GM12878 (cell line): ENCODE measurements at regions not wholly inside any gene's neighbourhood (a gene's known extent, or its start where the extent isn't known, plus 50 kb on each side); places are given as distances from the start of the nearest gene placed in this dataset.

Experiments used
- ATAC-seq: fragments of 200-7000 bp; cut with Tn5 transposase; 3 replicates; pipeline ENCODE4 v1.9.1; 2020; ENCODE audit warnings: mild to moderate bottlenecking, moderate library complexity
- BruUV-seq: library from RNA; stranded (reverse); fragments of 400-500 nt; replicated peaks from 2 replicates; lab custom pipeline; 2021; lab: Mats Ljungman, UMichigan
- CTCF ChIA-PET: fragments of 300-600 bp; sonication (Branson Sonifier 250); formaldehyde crosslinking; extraction: SDS; loops from one replicate; lab custom pipeline; 2021; ENCODE audit warnings: inconsistent platforms; lab: Yijun Ruan, JAX
- POLR2A ChIA-PET: fragments of 350-600 bp; formaldehyde crosslinking; extraction: SDS; loops from one replicate; lab custom pipeline; 2021; ENCODE audit warnings: inconsistent platforms; lab: Charles Lee
- RAD21 ChIA-PET: fragments of 300-600 bp; sonication (Branson Sonifier 250); formaldehyde crosslinking; loops from one replicate; lab custom pipeline; 2023; ENCODE audit warnings: antibody characterized with exemption; ENCODE audit not compliant: unreplicated experiment; lab: Charles Lee
- SMC1A ChIA-PET: fragments of 300-600 bp; sonication (Branson Sonifier 250); formaldehyde crosslinking; loops from one replicate; lab custom pipeline; 2023; ENCODE audit not compliant: unreplicated experiment, uncharacterized antibody; lab: Charles Lee
- DNase-seq: peaks from one replicate; pipeline ENCODE4 v3.0.0-alpha.2; 2011; ENCODE audit warnings: low read depth, low spot score
- FAIRE-seq: peaks from 3 replicates; lab custom pipeline; 2011; peaks lifted over from hg19 to GRCh38; lab: Jason Lieb, UNC
- H2AFZ ChIP-seq: 2 replicates; pipeline ENCODE4 v1.6.0; 2011; ENCODE audit warnings: low read depth, low read length, control low read depth; ENCODE audit not compliant: control insufficient read depth
- H3K27ac ChIP-seq: 2 replicates; pipeline ENCODE4 v1.5.1; 2011; ENCODE audit warnings: control low read depth; ENCODE audit not compliant: control insufficient read depth, insufficient read depth
- H3K27me3 ChIP-seq, 2 experiments: replicated peaks in 1 of 2; 2 replicates each; pipeline versions ENCODE4 v1.6.0 to v1.6.1; 2011; ENCODE audit warnings: low read length in 1 of 2; ENCODE audit not compliant: control insufficient read depth in 2 of 2, insufficient read depth in 2 of 2
- H3K36me3 ChIP-seq, 2 experiments: 2 replicates each; pipeline ENCODE4 v1.5.1; 2011; ENCODE audit warnings: low read length in 1 of 2; ENCODE audit not compliant: control insufficient read depth in 2 of 2, insufficient read depth in 2 of 2
- H3K4me1 ChIP-seq: 2 replicates; pipeline ENCODE4 v1.6.1; 2011; ENCODE audit warnings: mild to moderate bottlenecking, low read length, moderate library complexity, mixed read lengths; ENCODE audit not compliant: control insufficient read depth, insufficient read depth
- H3K4me2 ChIP-seq: 2 replicates; pipeline ENCODE4 v1.6.0; 2011; ENCODE audit warnings: control low read depth; ENCODE audit not compliant: control insufficient read depth, insufficient read depth
- H3K4me3 ChIP-seq: fragments of 200-600 bp; sonication (generic); 2 replicates; pipeline ENCODE4 v1.5.1; 2016
- H3K79me2 ChIP-seq: 2 replicates; pipeline ENCODE4 v1.6.0; 2011; ENCODE audit warnings: low read length; ENCODE audit not compliant: control insufficient read depth, insufficient read depth
- H3K9ac ChIP-seq: 2 replicates; pipeline ENCODE4 v1.8.0; 2011; ENCODE audit warnings: low read length, control low read depth, mixed read lengths; ENCODE audit not compliant: control insufficient read depth, insufficient read depth
- H3K9me3 ChIP-seq: replicated peaks from 3 replicates; pipeline ENCODE4 v1.5.1; 2011; ENCODE audit warnings: mild to moderate bottlenecking, low read length; ENCODE audit not compliant: control insufficient read depth, insufficient read depth
- H4K20me1 ChIP-seq: 2 replicates; pipeline ENCODE4 v1.6.0; 2011; ENCODE audit not compliant: control insufficient read depth, insufficient read depth
- CBX5 ChIP-seq: sonication (generic); IDR thresholded peaks from 2 replicates; pipeline ENCODE4 v1.6.1; 2016; ENCODE audit warnings: low read depth, moderate library complexity, mild to moderate bottlenecking, inconsistent platforms
- CEBPB ChIP-seq, 2 experiments: fragments of 150-350 bp in 1 of 2; IDR thresholded peaks; 2 replicates each; pipeline ENCODE4 v1.6.1; 2012 to 2014; ENCODE audit warnings: low read depth in 2 of 2, low read length in 2 of 2, borderline replicate concordance in 1 of 2, inconsistent platforms in 1 of 2
- E2F8 ChIP-seq: fragments of 450-650 bp; IDR thresholded peaks from 2 replicates; pipeline ENCODE4 v1.6.1; 2018; ENCODE audit warnings: mild to moderate bottlenecking, low read depth, moderate library complexity; ENCODE audit not compliant: partially characterized antibody
- FOS ChIP-seq: IDR thresholded peaks from 3 replicates; pipeline ENCODE4 v1.6.1; 2011; ENCODE audit warnings: borderline replicate concordance; ENCODE audit not compliant: insufficient read length; ENCODE audit errors: extremely low read depth
- GATAD2B ChIP-seq: fragments of 450-650 bp; conservative IDR thresholded peaks from 2 replicates; pipeline ENCODE4 v1.6.1; 2017; ENCODE audit warnings: low read depth, mild to moderate bottlenecking, moderate library complexity
- PML ChIP-seq: IDR thresholded peaks from 2 replicates; pipeline ENCODE4 v1.6.1; 2012; ENCODE audit warnings: low read length, inconsistent platforms
- POLR2AphosphoS2 ChIP-seq: IDR thresholded peaks from 2 replicates; pipeline ENCODE4 v1.6.1; 2011; ENCODE audit warnings: low read depth, mild to moderate bottlenecking, low read length, improper control_type of control experiment, moderate library complexity
- PRDM15 ChIP-seq: fragments of 450-650 bp; formaldehyde crosslinking; IDR thresholded peaks from 2 replicates; pipeline ENCODE4 v1.4.0; 2020; ENCODE audit warnings: mild to moderate bottlenecking, moderate library complexity
- RCOR1 ChIP-seq: conservative IDR thresholded peaks from 2 replicates; pipeline ENCODE4 v1.6.1; 2012; ENCODE audit warnings: low read depth, low read length, improper control_type of control experiment
- RFX5 ChIP-seq: IDR thresholded peaks from 2 replicates; pipeline ENCODE4 v1.6.1; 2011; ENCODE audit warnings: low read depth, low read length, improper control_type of control experiment
- SMARCA5 ChIP-seq: fragments of 450-650 bp; IDR thresholded peaks from 2 replicates; pipeline ENCODE4 v1.6.1; 2017; ENCODE audit warnings: mild to moderate bottlenecking
- TARDBP ChIP-seq: IDR thresholded peaks from 2 replicates; pipeline ENCODE4 v1.6.1; 2016; ENCODE audit warnings: borderline replicate concordance
- YY1 ChIP-seq: IDR thresholded peaks from 2 replicates; pipeline ENCODE4 v1.6.1; 2011; ENCODE audit warnings: low read depth, mild to moderate bottlenecking, low read length
- ZNF217 ChIP-seq: fragments of 450-650 bp; IDR thresholded peaks from 2 replicates; pipeline ENCODE4 v1.6.1; 2017; ENCODE audit warnings: antibody characterized with exemption, mild to moderate bottlenecking
- ZNF274 ChIP-seq: IDR thresholded peaks from one replicate; pipeline ENCODE4 v1.8.0; 2011; ENCODE audit not compliant: insufficient read length, insufficient read depth
- ZNF384 ChIP-seq: IDR thresholded peaks from 2 replicates; pipeline ENCODE4 v1.6.1; 2012; ENCODE audit warnings: low read depth, mild to moderate bottlenecking, low read length, improper control_type of control experiment, borderline replicate concordance
- ZNF622 ChIP-seq: fragments of 450-650 bp; IDR thresholded peaks from 2 replicates; pipeline ENCODE4 v1.6.1; 2017; ENCODE audit warnings: mild to moderate bottlenecking, inconsistent platforms
- WGBS: methylation state at CpG from one replicate; pipeline ENCODE4 v1.1.6; 2016; ENCODE audit warnings: low lambda C conversion rate; ENCODE audit not compliant: insufficient replicate concordance, insufficient coverage; ENCODE audit errors: missing lambda C conversion rate; 5-methylcytosine and 5-hydroxymethylcytosine counted together
- in situ Hi-C: fragments of 300-500 bp; cut with MboI; formaldehyde crosslinking; loops from 9 replicates; pipeline ENCODE4 v1.14.3; 2018; ENCODE audit warnings: mixed read lengths
- intact Hi-C: fragments of 100-400 bp; cut with micrococcal nuclease; formaldehyde crosslinking; loops from one replicate; pipeline ENCODE4 v1.14.2; 2022; ENCODE audit not compliant: unreplicated experiment

- CTCF ChIA-PET = no interaction called here
- WGBS = 29% methylated on average over 3 of the region's 3 CpGs
- H3K79me2 ChIP-seq = no peaks in the 10 kb centered on the region
- no peak overlapping the region for H3K4me3 ChIP-seq
- no peak for ATAC-seq
- H4K20me1 ChIP-seq = no peaks in the 10 kb centered on the region
- H3K9ac ChIP-seq = no peak overlapping the region
- no peak overlapping the region for H3K4me2 ChIP-seq
- no peak overlapping the region for H3K27ac ChIP-seq
- intact Hi-C loops = no loop called here
- H3K27me3 ChIP-seq = no peaks in the 10 kb centered on the region
- H3K4me1 ChIP-seq = no peaks in the 10 kb centered on the region
- DNase-seq = no peak
- POLR2A ChIA-PET = no interaction called here
- no peak overlapping the region for H2AFZ ChIP-seq
- SMC1A ChIA-PET = no interaction called here
- BruUV-seq = no TSS peak
- no peak for FAIRE-seq
- no peaks in the 10 kb centered on the region for H3K36me3 ChIP-seq
- in situ Hi-C loops = no loop called here
- H3K9me3 ChIP-seq = no peaks in the 10 kb centered on the region
- RAD21 ChIA-PET = no interaction called here
- TF ChIP-seq PRDM15 = no peak
- TF ChIP-seq SMARCA5 = no peak
- TF ChIP-seq FOS = no peak
- no peak for TF ChIP-seq ZNF274
- no peak for TF ChIP-seq TARDBP
- no peak for TF ChIP-seq RCOR1
- TF ChIP-seq GATAD2B = no peak
- TF ChIP-seq E2F8 = no peak
- TF ChIP-seq PML = no peak
- no peak for TF ChIP-seq RFX5
- TF ChIP-seq POLR2AphosphoS2 = no peak
- no peak for TF ChIP-seq ZNF622
- no peak for TF ChIP-seq YY1
- no peak for TF ChIP-seq ZNF217
- TF ChIP-seq CBX5 = no peak
- no peak for TF ChIP-seq ZNF384
- TF ChIP-seq CEBPB (IDR thresholded peaks at IDR 0.05; ENCODE audit: borderline replicate concordance in 1 of 2, low read depth in 2 of 2, low read length in 2 of 2) = no peak
Measured at GRCh38 chr3:159150180-159150579, 348.3 kb downstream of the MFSD1 start.
